Cardiac muscle cell (in vitro differentiated cells and primary cell): ENCODE measurements at regions not wholly inside any gene's neighbourhood (a gene's known extent, or its start where the extent isn't known, plus 50 kb on each side); places are given as distances from the start of the nearest gene placed in this dataset.

Experiments
- DNase-seq, 2 donors: peaks; one replicate each; pipeline versions ENCODE4 v3.0.0 to v3.0.0-alpha.2; 2010 to 2017; ENCODE audit warnings: low read depth in 1 of 2, low spot score in 1 of 2
- H3K27ac ChIP-seq: fragments of 200-600 bp; sonication (generic); 2 replicates; pipeline ENCODE4 v1.5.1; 2016
- H3K27me3 ChIP-seq: fragments of 200-600 bp; sonication (generic); 2 replicates; pipeline ENCODE4 v1.6.0; 2016; ENCODE audit warnings: control low read depth
- H3K36me3 ChIP-seq: fragments of 200-600 bp; sonication (generic); 2 replicates; pipeline ENCODE4 v1.5.1; 2016; ENCODE audit warnings: control low read depth
- H3K4me1 ChIP-seq: fragments of 200-600 bp; sonication (generic); 2 replicates; pipeline ENCODE4 v1.8.1; 2017; ENCODE audit warnings: low read depth, mild to moderate bottlenecking, mixed run types
- H3K4me3 ChIP-seq: fragments of 200-600 bp; sonication (generic); 2 replicates; pipeline ENCODE4 v1.5.1; 2016; ENCODE audit warnings: mild to moderate bottlenecking
- H3K9me3 ChIP-seq: fragments of 200-600 bp; sonication (generic); 2 replicates; pipeline ENCODE4 v1.5.1; 2017; ENCODE audit warnings: low read depth, mild to moderate bottlenecking, control low read depth
- TF ChIP-seq, protein P1 (sequence below): IDR thresholded peaks from 2 replicates; pipeline ENCODE4 v1.5.1; 2012; ENCODE audit warnings: low read depth, mild to moderate bottlenecking, low read length

DNA sequence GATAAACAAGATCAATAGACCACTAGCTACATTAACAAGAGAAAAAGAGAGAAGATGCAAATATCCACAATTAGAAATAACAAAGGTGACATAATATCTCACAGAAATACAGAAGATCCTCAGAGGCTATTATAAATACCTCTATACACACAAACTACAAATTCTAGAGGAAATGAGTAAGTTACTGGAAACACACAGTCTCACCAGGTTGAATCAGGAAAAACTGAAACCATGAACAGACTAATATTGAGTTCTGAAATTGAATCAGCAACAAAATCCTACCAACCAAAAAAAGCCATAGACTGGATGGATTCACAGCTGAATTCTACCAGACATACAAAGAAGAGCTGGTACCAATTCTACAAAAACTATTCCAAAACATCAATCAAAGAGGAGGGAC, 211.8 kb upstream of the CPEB2 start:
- H3K27ac ChIP-seq: no peak overlapping the region
- no peaks in the 10 kb centered on the region for H3K36me3 ChIP-seq
- TF ChIP-seq, protein P1, sequence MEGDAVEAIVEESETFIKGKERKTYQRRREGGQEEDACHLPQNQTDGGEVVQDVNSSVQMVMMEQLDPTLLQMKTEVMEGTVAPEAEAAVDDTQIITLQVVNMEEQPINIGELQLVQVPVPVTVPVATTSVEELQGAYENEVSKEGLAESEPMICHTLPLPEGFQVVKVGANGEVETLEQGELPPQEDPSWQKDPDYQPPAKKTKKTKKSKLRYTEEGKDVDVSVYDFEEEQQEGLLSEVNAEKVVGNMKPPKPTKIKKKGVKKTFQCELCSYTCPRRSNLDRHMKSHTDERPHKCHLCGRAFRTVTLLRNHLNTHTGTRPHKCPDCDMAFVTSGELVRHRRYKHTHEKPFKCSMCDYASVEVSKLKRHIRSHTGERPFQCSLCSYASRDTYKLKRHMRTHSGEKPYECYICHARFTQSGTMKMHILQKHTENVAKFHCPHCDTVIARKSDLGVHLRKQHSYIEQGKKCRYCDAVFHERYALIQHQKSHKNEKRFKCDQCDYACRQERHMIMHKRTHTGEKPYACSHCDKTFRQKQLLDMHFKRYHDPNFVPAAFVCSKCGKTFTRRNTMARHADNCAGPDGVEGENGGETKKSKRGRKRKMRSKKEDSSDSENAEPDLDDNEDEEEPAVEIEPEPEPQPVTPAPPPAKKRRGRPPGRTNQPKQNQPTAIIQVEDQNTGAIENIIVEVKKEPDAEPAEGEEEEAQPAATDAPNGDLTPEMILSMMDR: no peak
- no peaks in the 10 kb centered on the region for H3K9me3 ChIP-seq
- DNase-seq: no peak
- no peaks in the 10 kb centered on the region for H3K27me3 ChIP-seq
- H3K4me3 ChIP-seq: no peak overlapping the region
- no peaks in the 10 kb centered on the region for H3K4me1 ChIP-seq

DNA sequence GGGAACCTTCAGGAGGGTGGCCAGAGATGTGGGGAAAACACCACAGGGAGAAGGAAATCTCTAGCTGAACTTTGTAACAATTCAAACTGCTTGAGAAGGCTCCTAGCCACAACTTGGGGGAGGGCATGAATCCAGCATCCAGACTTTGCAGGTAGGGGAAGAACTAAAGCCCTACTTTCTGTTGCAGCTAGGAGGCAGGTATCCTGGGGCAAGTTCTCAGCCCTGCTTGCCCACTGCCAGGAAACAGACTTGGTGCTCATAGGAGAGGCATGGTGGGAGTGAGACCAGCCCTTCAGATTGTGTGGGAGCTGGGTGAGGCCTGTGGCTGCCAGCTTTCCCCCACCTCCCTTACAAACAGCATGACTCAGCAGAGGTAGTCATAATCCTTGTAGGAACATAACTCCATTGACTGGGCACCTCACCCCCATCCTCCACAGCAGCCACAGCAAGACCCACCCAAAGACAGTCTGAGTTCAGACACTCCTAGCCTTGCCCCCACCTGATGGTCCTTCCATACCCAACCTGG, 209.5 kb upstream of the CPEB2 start:
- Histone ChIP-seq H3K9me3 (no peaks in the 10 kb centered on the region), H3K27ac (no peak overlapping the region), H3K36me3 (no peaks in the 10 kb centered on the region), H3K4me1 (no peaks in the 10 kb centered on the region), H3K4me3 (no peak overlapping the region), H3K27me3 (no peaks in the 10 kb centered on the region)
- no peak for DNase-seq
- TF ChIP-seq, protein P1: no peak

DNA sequence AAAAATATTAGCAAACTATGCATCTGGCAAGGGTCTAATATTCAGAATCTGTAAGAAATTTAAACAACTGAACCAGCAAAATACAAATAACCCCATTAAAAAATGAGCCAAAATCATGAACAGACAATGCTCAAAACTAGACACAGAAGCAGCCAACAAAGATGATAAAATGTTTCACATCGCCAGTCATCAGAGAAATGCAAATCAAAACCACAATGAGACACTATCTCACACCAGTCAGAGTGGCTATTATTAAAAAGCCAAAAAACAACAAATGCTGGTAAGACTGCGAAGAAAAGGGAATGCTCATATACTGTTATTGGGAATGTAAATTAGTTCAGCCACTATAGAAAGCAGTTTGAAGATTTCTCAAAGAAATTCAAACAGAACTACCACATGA, 201.3 kb upstream of the CPEB2 start:
- Histone ChIP-seq H3K4me3 (no peak overlapping the region), H3K27me3 (no peaks in the 10 kb centered on the region), H3K9me3 (no peaks in the 10 kb centered on the region), H3K4me1 (no peaks in the 10 kb centered on the region), H3K36me3 (no peaks in the 10 kb centered on the region), H3K27ac (no peak overlapping the region)
- TF ChIP-seq, protein P1: no peak
- no peak for DNase-seq

DNA sequence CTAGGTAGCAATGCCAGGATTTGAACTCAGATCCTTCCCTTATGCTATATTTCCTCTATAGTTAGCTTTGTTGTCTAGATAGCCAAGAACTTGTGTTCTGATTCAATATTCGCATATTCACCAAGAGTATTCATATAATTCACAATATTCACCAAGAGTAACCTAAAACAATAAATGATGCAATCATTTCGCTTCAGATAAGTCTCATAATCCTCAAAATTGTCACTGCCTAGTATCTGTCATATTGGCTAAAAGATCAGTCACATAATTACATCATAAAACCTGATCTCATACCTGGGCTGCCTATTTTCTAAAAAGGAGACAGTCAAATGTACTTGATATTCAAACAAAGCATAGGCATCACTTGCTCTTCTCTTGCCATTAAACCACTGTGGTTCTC, 199.7 kb upstream of the CPEB2 start:
- Histone ChIP-seq H3K4me1 (no peaks in the 10 kb centered on the region), H3K36me3 (no peaks in the 10 kb centered on the region), H3K9me3 (no peaks in the 10 kb centered on the region), H3K27ac (no peak overlapping the region), H3K4me3 (no peak overlapping the region), H3K27me3 (no peaks in the 10 kb centered on the region)
- TF ChIP-seq, protein P1: no peak
- DNase-seq: no peak

DNA sequence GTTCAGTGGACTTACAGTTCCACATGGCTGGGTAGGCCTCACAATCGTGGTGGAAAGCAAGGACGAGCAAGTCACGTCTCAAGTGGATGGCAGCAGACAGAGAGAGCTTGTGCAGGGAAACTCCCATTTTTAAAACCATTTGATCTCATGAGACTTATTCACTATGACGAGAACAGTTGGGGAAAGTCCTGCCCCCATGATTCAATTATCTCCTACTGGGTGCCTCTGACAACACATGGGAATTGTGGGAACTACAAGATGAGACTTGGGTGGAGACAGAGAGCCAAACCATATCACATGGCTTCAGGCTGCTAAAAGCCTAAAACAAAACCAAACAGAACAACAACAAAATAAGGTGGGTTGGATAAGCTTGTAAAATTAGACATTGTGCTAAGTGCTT, 194.4 kb upstream of the CPEB2 start:
- Histone ChIP-seq H3K27me3 (no peaks in the 10 kb centered on the region), H3K9me3 (no peaks in the 10 kb centered on the region), H3K27ac (no peak overlapping the region), H3K36me3 (no peaks in the 10 kb centered on the region), H3K4me1 (no peaks in the 10 kb centered on the region), H3K4me3 (no peak overlapping the region)
- DNase-seq: no peak
- TF ChIP-seq, protein P1: no peak

DNA sequence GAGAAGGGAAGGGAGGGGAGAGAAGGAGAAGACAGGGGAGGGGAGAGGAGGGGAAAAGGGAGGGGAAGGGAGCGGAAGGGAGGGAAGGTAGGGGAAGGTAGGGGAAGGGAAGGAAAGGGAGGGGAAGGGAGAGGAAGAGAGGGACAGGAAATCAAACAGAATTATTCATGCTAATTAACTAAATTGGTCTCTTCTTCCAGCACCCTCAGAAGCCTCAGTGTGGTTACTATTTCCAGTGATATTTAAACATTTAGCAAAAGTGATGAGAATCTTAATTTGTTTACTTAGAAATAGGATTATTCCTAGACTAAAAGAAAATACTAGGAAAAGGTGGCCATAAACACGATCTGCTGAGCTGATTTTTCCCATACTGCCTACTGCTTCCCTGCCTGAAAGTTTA, 193.1 kb upstream of the CPEB2 start:
- no peaks in the 10 kb centered on the region for H3K27me3 ChIP-seq
- no peak overlapping the region for H3K4me3 ChIP-seq
- TF ChIP-seq, protein P1: no peak
- no peaks in the 10 kb centered on the region for H3K36me3 ChIP-seq
- H3K27ac ChIP-seq: no peak overlapping the region
- no peaks in the 10 kb centered on the region for H3K4me1 ChIP-seq
- H3K9me3 ChIP-seq: no peaks in the 10 kb centered on the region
- DNase-seq: no peak
